ENCODE measurements at regions not wholly inside any gene's neighbourhood (a gene's known extent, or its start where the extent isn't known, plus 50 kb on each side); places are given as distances from the start of the nearest gene placed in this dataset.

DNA sequence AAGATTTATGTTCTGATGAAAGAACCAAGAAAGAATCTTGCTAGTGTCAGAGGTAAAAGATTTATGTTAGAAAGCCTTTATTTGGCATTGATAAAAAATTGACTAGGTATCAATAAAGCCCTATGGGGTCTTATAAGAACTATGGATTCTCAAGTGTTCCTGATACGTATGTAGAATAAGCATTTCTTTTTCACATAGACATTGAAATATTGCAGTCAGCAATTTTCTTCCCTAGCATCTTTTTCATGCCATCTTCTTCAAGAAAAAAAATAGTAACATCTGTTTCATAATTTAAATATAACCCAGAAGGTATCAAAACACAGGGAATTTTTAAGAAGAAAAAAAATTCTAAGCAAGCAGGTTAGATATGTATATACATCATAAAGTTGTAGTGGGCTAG lies 230.6 kb downstream of the CENPW start:
- ChIA-PET POLR2A (no interaction called here), CTCF (no interaction called here)
- TF ChIP-seq FOXA1 (IDR thresholded peaks at IDR 0.05) (no peak), BHLHE40 (IDR thresholded peaks at IDR 0.05; ENCODE audit: borderline replicate concordance) (no peak), FOXM1 (IDR thresholded peaks at IDR 0.05; ENCODE audit: borderline replicate concordance) (no peak), CTBP1 (IDR thresholded peaks at IDR 0.05; ENCODE audit: borderline replicate concordance) (no peak), SP1 (IDR thresholded peaks at IDR 0.05) (no peak)
- TF ChIP-seq, protein P1, sequence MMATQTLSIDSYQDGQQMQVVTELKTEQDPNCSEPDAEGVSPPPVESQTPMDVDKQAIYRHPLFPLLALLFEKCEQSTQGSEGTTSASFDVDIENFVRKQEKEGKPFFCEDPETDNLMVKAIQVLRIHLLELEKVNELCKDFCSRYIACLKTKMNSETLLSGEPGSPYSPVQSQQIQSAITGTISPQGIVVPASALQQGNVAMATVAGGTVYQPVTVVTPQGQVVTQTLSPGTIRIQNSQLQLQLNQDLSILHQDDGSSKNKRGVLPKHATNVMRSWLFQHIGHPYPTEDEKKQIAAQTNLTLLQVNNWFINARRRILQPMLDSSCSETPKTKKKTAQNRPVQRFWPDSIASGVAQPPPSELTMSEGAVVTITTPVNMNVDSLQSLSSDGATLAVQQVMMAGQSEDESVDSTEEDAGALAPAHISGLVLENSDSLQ (IDR thresholded peaks at IDR 0.05), result no peak
- DNase-seq (ENCODE audit: extremely low spot score), result no peak

- no peak for TF ChIP-seq NFRKB (IDR thresholded peaks at IDR 0.05)
- no peak for TF ChIP-seq SP1 (IDR thresholded peaks at IDR 0.05)
- no peak for TF ChIP-seq FOXA1 (IDR thresholded peaks at IDR 0.05)
- TF ChIP-seq SUZ12 (IDR thresholded peaks at IDR 0.05), result no peak
- TF ChIP-seq ZNF384 (IDR thresholded peaks at IDR 0.05), result no peak
- no peak for TF ChIP-seq FOXK2 (IDR thresholded peaks at IDR 0.05)
- TF ChIP-seq, protein P1 (IDR thresholded peaks at IDR 0.05), result no peak
- TF ChIP-seq ARNT (IDR thresholded peaks at IDR 0.05), result no peak
- no peak for TF ChIP-seq L3MBTL2 (conservative IDR thresholded peaks at IDR 0.05)
- no peak for TF ChIP-seq BHLHE40 (IDR thresholded peaks at IDR 0.05; ENCODE audit: borderline replicate concordance)
- no peak for TF ChIP-seq TARDBP (IDR thresholded peaks at IDR 0.05)
- TF ChIP-seq FOXM1 (IDR thresholded peaks at IDR 0.05; ENCODE audit: borderline replicate concordance), result no peak
- TF ChIP-seq CTBP1 (IDR thresholded peaks at IDR 0.05; ENCODE audit: borderline replicate concordance), result no peak
- TF ChIP-seq ELF4 (IDR thresholded peaks at IDR 0.05), result no peak
- no peak for TF ChIP-seq LEF1 (IDR thresholded peaks at IDR 0.05; ENCODE audit: borderline replicate concordance)
- no peak for TF ChIP-seq HDGF (IDR thresholded peaks at IDR 0.05; ENCODE audit: borderline replicate concordance)
These were observed 234.4 kb downstream of the CENPW start for GRCh38 chr6:126574301-126574700.

GRCh38 chr6:126581316-126581715 lies 241.4 kb downstream of the CENPW start:
- CTCF ChIA-PET, result no interaction called here
- DNase-seq (ENCODE audit: extremely low spot score), result no peak

More at GRCh38 chr6:126574301-126574700, 234.4 kb downstream of the CENPW start:
- ChIA-PET POLR2A (no interaction called here), CTCF (interaction anchor here (0.9 kb wide), 1 partner anchor 23 kb away, joined by 3 read pairs; no protein-coding TSS in a partner anchor)
- no peak for DNase-seq (ENCODE audit: extremely low spot score)

GRCh38 chr6:126600258-126600916 lies 260.5 kb downstream of the CENPW start:
- no peak for DNase-seq (ENCODE audit: extremely low spot score)
- ChIA-PET POLR2A (no interaction called here), CTCF (no interaction called here)
- TF ChIP-seq NFRKB (IDR thresholded peaks at IDR 0.05), result no peak
- TF ChIP-seq ELF4 (IDR thresholded peaks at IDR 0.05), result no peak
- TF ChIP-seq FOXK2 (IDR thresholded peaks at IDR 0.05), result no peak

More at GRCh38 chr6:126581316-126581715, 241.4 kb downstream of the CENPW start:
- TF ChIP-seq SUZ12 (IDR thresholded peaks at IDR 0.05), result no peak
- no peak for TF ChIP-seq FOXA1 (IDR thresholded peaks at IDR 0.05)
- no peak for TF ChIP-seq ZNF384 (IDR thresholded peaks at IDR 0.05)
- no peak for TF ChIP-seq SP1 (IDR thresholded peaks at IDR 0.05)
- no peak for TF ChIP-seq HDGF (IDR thresholded peaks at IDR 0.05; ENCODE audit: borderline replicate concordance)
- no peak for TF ChIP-seq ARNT (IDR thresholded peaks at IDR 0.05)
- TF ChIP-seq FOXK2 (IDR thresholded peaks at IDR 0.05), result no peak; the same call in 1 of the 2 replicates
- TF ChIP-seq, protein P1 (IDR thresholded peaks at IDR 0.05), result no peak
- TF ChIP-seq L3MBTL2 (conservative IDR thresholded peaks at IDR 0.05), result no peak
- POLR2A ChIA-PET, result no interaction called here

- TF ChIP-seq FOXA1 (IDR thresholded peaks at IDR 0.05) (no peak), TARDBP (IDR thresholded peaks at IDR 0.05) (no peak), NFRKB (IDR thresholded peaks at IDR 0.05) (no peak), LEF1 (IDR thresholded peaks at IDR 0.05; ENCODE audit: borderline replicate concordance) (no peak)
- TF ChIP-seq, protein P1 (IDR thresholded peaks at IDR 0.05), result no peak
- POLR2A ChIA-PET, result no interaction called here
- CTCF ChIA-PET, result no interaction called here
- DNase-seq (ENCODE audit: extremely low spot score), result no peak
These were observed 263.5 kb downstream of the CENPW start for GRCh38 chr6:126603410-126603809.

DNA sequence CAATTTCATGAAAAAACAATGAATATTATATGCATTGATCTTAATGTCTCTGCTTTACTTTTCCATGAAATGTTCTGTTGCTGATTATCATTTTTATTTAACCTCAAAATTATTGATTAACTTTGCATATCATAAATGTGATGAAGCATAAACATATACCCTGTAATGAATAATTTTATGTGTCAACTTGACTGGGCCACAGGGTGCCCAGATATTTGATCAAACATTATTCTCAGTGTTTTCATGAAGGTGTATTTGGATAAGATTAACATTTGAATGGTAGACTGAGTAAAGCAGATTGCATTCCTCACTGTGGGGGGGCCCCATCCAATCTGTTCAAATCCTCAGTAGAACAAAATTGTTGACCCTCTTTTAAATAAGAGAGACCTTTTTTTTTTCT lies 265.2 kb downstream of the CENPW start:
- POLR2A ChIA-PET, result no interaction called here

More for the DNA sequence above, 265.2 kb downstream of the CENPW start:
- no peak for TF ChIP-seq SUZ12 (IDR thresholded peaks at IDR 0.05)
- TF ChIP-seq FOXK2 (IDR thresholded peaks at IDR 0.05), result no peak
- TF ChIP-seq ELF4 (IDR thresholded peaks at IDR 0.05), result no peak
- TF ChIP-seq NFRKB (IDR thresholded peaks at IDR 0.05), result no peak
- TF ChIP-seq, protein P1 (IDR thresholded peaks at IDR 0.05), result no peak
- no peak for TF ChIP-seq SP1 (IDR thresholded peaks at IDR 0.05)
- no peak for TF ChIP-seq BHLHE40 (IDR thresholded peaks at IDR 0.05; ENCODE audit: borderline replicate concordance)
- no peak for TF ChIP-seq TARDBP (IDR thresholded peaks at IDR 0.05)
- no peak for TF ChIP-seq LEF1 (IDR thresholded peaks at IDR 0.05; ENCODE audit: borderline replicate concordance)
- no peak for TF ChIP-seq FOXA1 (IDR thresholded peaks at IDR 0.05)
- TF ChIP-seq CTBP1 (IDR thresholded peaks at IDR 0.05; ENCODE audit: borderline replicate concordance), result no peak
- no peak for TF ChIP-seq FOXM1 (IDR thresholded peaks at IDR 0.05; ENCODE audit: borderline replicate concordance)
- no peak for TF ChIP-seq HDGF (IDR thresholded peaks at IDR 0.05; ENCODE audit: borderline replicate concordance)
- no peak for TF ChIP-seq ZNF384 (IDR thresholded peaks at IDR 0.05)
- TF ChIP-seq L3MBTL2 (conservative IDR thresholded peaks at IDR 0.05), result no peak
- TF ChIP-seq ARNT (IDR thresholded peaks at IDR 0.05), result no peak
- CTCF ChIA-PET, result no interaction called here
- no peak for DNase-seq (ENCODE audit: extremely low spot score)

Measured in HEK293T (cell line).